Activated T-helper 2 cell treated with anti-CD3 and anti-CD28 coated beads, Interferon-gamma antibody, Interleukin-2, Interleukin-4, amounts not matched to agents 10 μg/mL and 5 μg/mL and 100 μg/mL, durations not matched to agents 14 hours and 24 hours and 36 hours (primary cell): ENCODE measurements at regions not wholly inside any gene's neighbourhood (a gene's known extent, or its start where the extent isn't known, plus 50 kb on each side); places are given as distances from the start of the nearest gene placed in this dataset.

Source experiments
- DNase-seq: peaks from one replicate; pipeline ENCODE4 v3.0.0; 2021; ENCODE audit warnings: low spot score
- H3K27ac Mint-ChIP-seq: one replicate; pipeline ENCODE4 v1.8.0; 2021; ENCODE audit warnings: mixed read lengths
- H3K27me3 Mint-ChIP-seq: one replicate; pipeline ENCODE4 v1.8.0; 2021; ENCODE audit warnings: low read depth, mixed read lengths
- H3K36me3 Mint-ChIP-seq: one replicate; pipeline ENCODE4 v1.8.0; 2021; ENCODE audit warnings: low read depth, mixed read lengths
- H3K4me1 Mint-ChIP-seq: one replicate; pipeline ENCODE4 v1.8.0; 2021; ENCODE audit warnings: low read depth, mixed read lengths
- H3K4me3 Mint-ChIP-seq: one replicate; pipeline ENCODE4 v1.8.0; 2021; ENCODE audit warnings: low read depth, mild to moderate bottlenecking, moderate library complexity, mixed read lengths
- H3K9me3 Mint-ChIP-seq: one replicate; pipeline ENCODE4 v1.8.0; 2021; ENCODE audit warnings: mixed read lengths
- intact Hi-C: fragments of 100-400 bp; cut with micrococcal nuclease; formaldehyde crosslinking; loops from one replicate; pipeline ENCODE4 v1.15.1; 2023

DNA sequence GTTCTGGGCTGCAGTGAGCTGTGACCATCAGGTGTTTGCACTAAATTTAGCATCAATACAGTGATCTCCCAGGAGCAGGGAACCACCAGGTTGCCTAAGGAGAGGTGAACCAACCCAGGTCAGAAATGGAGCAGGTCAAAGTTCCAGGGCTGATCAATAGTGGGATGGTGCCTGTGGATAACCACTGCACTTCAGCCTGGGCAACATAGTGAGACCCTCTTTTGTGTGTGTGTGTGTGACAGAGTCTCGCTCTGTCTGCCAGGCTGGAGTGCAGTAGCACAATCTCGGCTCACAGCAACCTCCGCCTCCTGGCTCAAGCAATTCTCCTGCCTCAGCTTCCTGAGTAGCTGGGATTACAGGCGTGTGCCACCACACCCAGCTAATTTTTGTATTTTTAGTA lies 163.7 kb upstream of the SERTAD2 start:
- peaks cover 33% of the 10 kb centered on the region for H3K4me1 Mint-ChIP-seq
- H3K27me3 Mint-ChIP-seq = no peaks in the 10 kb centered on the region
- DNase-seq = no peak
- H3K27ac Mint-ChIP-seq = no peak overlapping the region
- peaks cover 3% of the 10 kb centered on the region for H3K36me3 Mint-ChIP-seq
- intact Hi-C loops = loop anchor here (5.0 kb wide), 2 partner anchors 160 to 210 kb away; no protein-coding TSS in a partner anchor
- no peaks in the 10 kb centered on the region for H3K9me3 Mint-ChIP-seq
- no peak overlapping the region for H3K4me3 Mint-ChIP-seq

DNA sequence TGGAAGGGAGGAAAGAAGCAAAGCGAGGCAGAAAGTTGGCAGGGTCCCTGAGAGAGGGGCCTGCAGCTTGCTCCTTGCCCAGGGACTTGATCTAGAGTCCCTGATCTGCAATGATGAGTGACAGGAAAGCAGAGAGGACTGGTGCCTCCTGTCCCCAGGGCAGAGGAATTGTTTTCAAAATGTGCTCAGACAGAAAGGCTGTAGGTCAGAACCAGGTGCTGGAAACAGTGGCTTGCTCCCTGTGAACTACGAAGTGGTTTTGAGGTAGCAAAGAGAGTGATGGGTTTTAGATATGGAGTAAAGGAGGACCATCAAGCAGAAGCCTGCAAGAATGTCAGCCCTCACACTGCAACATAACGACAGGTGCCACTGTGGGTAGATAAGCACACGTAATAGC lies 164.9 kb upstream of the SERTAD2 start:
- Mint-ChIP-seq H3K9me3 (no peaks in the 10 kb centered on the region), H3K4me1 (peaks cover 31% of the 10 kb centered on the region), H3K27me3 (no peaks in the 10 kb centered on the region), H3K36me3 (peaks cover 3% of the 10 kb centered on the region), H3K4me3 (no peak overlapping the region), H3K27ac (peak overlapping the region; percentile 18)
- DNase-seq = no peak
- intact Hi-C loops = loop anchor here (5.0 kb wide), 2 partner anchors 161 to 211 kb away; no protein-coding TSS in a partner anchor

DNA sequence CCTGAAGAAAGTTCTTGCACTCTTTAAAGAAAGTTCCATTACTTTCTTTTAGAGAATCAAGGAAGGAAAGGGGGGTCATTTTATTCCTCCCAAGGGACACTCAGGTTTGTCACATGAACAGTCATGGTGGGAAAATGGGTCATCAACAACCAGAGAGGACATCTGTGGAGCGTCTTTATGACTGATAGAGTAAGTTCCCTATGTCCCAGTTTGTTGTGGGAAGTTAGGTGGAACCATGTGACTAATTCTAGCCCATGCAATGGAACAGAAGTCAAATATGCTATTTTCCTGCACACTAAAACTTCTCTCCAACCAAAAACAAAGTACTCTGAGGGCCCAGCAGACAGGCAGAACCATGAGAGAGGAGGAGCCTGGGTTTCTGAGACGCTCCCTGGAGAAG lies 165.6 kb upstream of the SERTAD2 start:
- Mint-ChIP-seq H3K9me3 (no peaks in the 10 kb centered on the region), H3K4me3 (no peak overlapping the region), H3K4me1 (peaks cover 31% of the 10 kb centered on the region), H3K27ac (peak overlapping the region; percentile 91), H3K27me3 (no peaks in the 10 kb centered on the region), H3K36me3 (peaks cover 3% of the 10 kb centered on the region)
- intact Hi-C loops = loop anchor here (5.0 kb wide), 2 partner anchors 162 to 212 kb away; no protein-coding TSS in a partner anchor
- DNase-seq = no peak

DNA sequence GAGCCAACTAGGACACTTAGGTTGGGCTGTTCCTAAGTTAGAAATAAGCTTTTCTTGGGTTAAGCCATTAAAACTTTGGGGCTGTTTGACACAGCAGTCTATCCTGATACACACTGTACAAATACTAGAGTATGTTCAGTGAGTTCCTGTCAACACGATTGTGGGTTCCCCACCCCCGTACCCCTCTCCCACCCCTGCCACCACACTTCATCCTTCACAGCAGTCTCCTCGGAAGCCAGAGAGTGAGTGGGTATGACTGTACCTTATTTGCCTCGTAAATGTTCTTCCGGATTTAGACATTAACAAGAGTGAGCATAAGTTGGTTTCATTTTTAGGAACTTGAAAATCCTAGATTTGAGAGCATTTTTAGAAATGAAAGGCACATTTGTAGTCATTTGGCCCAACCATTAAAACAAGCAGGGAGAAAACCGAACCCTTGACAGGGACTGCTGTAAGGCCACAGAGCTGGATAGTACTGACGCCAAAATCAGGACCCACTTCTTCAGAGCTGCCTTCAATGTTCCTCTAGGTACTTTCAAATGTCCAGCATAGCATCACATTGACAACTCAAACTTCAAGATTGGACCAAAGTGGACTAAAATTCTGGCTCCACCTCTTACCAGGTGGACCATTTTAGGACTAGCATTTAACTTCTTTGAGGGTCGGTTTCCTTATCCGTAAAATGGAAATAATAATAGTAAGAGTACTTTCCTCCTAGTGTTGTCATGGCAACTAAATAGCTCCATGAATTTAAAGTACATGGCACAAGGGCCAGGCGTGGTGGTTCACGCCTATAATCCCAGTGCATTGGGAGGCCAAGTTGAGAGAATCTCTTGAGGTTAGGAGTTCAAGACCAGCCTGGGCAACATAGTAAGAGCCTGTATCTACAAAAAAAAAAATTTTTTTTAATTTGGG lies 166.3 kb upstream of the SERTAD2 start:
- peaks cover 3% of the 10 kb centered on the region for H3K36me3 Mint-ChIP-seq
- intact Hi-C loops = loop anchor here (5.0 kb wide), 3 partner anchors 42 to 213 kb away; no protein-coding TSS in a partner anchor
- peak; percentile 30 for DNase-seq
- peak overlapping the region; percentile 91 for H3K27ac Mint-ChIP-seq
- H3K9me3 Mint-ChIP-seq = no peaks in the 10 kb centered on the region
- H3K27me3 Mint-ChIP-seq = no peaks in the 10 kb centered on the region
- H3K4me3 Mint-ChIP-seq = peak overlapping the region; percentile 59
- H3K4me1 Mint-ChIP-seq = peaks cover 31% of the 10 kb centered on the region

DNA sequence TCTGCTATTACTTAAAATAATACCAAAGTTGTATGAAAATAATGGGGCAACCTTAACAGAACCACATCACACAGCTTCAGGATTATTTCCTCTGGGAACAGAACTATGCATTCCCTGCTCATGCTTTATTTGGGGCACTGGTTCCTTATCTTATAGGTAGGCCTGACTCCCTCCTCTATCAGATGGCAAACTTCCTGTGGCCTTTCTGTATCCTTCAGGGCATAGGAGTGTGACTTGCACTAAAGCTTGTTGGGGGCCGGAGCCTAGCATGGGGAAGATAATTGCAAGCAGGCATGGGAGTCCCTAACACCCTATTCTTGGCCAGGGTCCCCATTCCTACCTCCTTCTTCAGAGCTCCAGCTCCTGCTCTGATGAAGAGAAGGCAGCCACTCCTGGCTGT lies 167.2 kb upstream of the SERTAD2 start:
- intact Hi-C loops = loop anchor here (5.0 kb wide), 1 partner anchor 41 kb away; no protein-coding TSS in a partner anchor
- no peak overlapping the region for H3K4me3 Mint-ChIP-seq
- H3K27ac Mint-ChIP-seq = peak overlapping the region; percentile 3
- H3K4me1 Mint-ChIP-seq = peaks cover 25% of the 10 kb centered on the region
- no peaks in the 10 kb centered on the region for H3K27me3 Mint-ChIP-seq
- H3K36me3 Mint-ChIP-seq = peaks cover 3% of the 10 kb centered on the region
- DNase-seq = no peak
- H3K9me3 Mint-ChIP-seq = no peaks in the 10 kb centered on the region

DNA sequence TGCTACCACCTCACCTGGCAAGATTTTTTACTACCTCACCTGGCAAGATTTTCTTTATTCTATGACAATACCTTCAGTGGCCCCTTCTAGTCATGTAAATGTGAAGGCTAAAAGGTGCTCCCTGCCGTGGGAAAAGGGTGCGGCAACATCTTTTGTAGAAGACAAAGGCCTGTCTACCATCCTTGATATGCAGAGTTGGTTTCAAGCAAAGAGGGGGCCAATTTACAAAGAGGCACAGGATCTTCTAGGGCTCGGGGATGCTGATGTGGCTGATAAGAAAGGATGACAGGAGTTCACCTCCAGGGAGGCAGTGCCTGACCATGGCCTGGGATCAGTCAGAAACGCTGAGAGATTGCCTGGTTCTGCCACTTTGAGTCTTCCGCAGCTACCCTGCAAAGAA lies 165.4 kb upstream of the SLC1A4 start:
- H3K4me1 Mint-ChIP-seq = peaks cover 16% of the 10 kb centered on the region
- peaks cover 3% of the 10 kb centered on the region for H3K36me3 Mint-ChIP-seq
- no peaks in the 10 kb centered on the region for H3K9me3 Mint-ChIP-seq
- H3K4me3 Mint-ChIP-seq = no peak overlapping the region
- DNase-seq = no peak
- intact Hi-C loops = loop anchor here (5.0 kb wide), 1 partner anchor 39 kb away; no protein-coding TSS in a partner anchor
- no peak overlapping the region for H3K27ac Mint-ChIP-seq
- H3K27me3 Mint-ChIP-seq = no peaks in the 10 kb centered on the region

DNA sequence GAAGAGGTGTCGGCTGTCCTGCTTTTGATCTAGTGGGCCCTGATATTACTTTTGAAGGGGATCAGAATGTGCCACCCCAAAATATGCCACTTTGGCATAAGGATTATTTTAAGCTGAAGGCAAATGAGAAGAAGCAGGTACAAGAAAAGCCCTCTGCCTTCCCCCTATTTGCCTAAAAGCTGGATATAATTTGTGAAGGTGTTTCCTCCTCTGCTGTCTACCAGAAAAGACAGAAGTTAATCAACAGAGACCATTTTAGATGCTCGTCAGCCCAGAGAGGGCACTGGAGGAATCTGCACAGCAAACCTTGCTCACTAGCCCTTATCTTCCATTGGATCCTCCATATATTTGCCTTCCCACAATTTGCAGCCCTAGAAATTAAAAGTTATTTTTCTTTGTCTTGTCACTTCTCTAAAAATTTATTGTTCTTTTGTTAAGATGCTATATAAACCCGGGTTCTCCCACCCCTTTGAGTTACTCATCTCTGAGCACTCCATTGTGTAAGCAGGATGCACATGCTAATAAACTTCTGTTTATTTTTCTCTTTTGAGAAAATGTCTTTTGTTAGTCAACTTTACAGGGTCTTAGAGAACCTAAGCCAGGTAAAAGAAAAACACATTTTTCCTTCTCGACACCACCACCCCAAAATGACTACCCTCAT lies 163.2 kb upstream of the SLC1A4 start:
- no peak for DNase-seq
- H3K36me3 Mint-ChIP-seq = no peaks in the 10 kb centered on the region
- intact Hi-C loops = no loop called here
- H3K9me3 Mint-ChIP-seq = no peaks in the 10 kb centered on the region
- H3K4me3 Mint-ChIP-seq = no peak overlapping the region
- peaks cover 1% of the 10 kb centered on the region for H3K4me1 Mint-ChIP-seq
- no peaks in the 10 kb centered on the region for H3K27me3 Mint-ChIP-seq
- H3K27ac Mint-ChIP-seq = no peak overlapping the region

DNA sequence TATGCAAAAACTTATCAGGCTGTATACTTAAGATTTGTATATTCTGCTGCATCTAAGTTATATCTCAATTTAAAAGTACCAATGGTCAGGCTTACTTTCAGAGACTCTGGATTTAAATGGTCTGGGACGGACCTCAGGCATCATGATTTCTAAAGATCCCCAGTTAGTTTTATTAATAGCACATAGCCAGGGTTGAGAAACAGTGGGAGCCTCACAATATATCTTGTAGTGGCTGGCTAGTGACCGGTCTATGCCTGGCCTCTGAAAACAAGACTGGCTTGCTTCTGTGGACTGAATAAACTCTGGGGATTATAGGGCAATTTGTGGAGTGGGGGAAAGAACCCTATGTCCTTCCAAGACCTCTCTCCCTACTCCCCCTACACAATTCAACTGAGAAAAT lies 162.5 kb upstream of the SLC1A4 start:
- H3K36me3 Mint-ChIP-seq = no peaks in the 10 kb centered on the region
- H3K27me3 Mint-ChIP-seq = no peaks in the 10 kb centered on the region
- H3K9me3 Mint-ChIP-seq = no peaks in the 10 kb centered on the region
- peaks cover 9% of the 10 kb centered on the region for H3K4me1 Mint-ChIP-seq
- no peak overlapping the region for H3K27ac Mint-ChIP-seq
- no peak for DNase-seq
- H3K4me3 Mint-ChIP-seq = no peak overlapping the region
- intact Hi-C loops = no loop called here

DNA sequence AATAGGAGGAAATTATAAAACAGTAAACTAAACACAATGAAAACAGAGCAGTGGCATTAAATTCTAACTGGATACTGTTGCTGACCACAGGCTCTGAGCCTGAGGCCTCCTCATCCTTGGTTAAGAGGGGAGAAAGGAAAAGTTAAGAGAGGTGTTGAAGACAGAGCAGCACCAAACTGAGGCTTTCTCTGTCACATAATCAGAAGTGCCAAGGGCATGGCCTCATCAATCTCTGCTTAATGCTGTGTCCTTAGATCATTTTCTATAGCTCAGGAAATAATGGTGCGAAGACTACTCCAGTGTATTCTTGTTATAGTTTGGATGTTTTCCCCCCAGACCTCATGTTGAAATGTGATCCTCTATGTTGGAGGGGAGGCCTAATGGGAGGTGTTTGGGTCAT lies 160.9 kb upstream of the SLC1A4 start:
- H3K4me3 Mint-ChIP-seq = no peak overlapping the region

GRCh38 chr2:64829525-64829924 lies 159.7 kb upstream of the SLC1A4 start:
- Mint-ChIP-seq H3K9me3 (no peaks in the 10 kb centered on the region), H3K27ac (no peak overlapping the region), H3K27me3 (peaks cover 8% of the 10 kb centered on the region), H3K4me1 (peaks cover 24% of the 10 kb centered on the region), H3K36me3 (no peaks in the 10 kb centered on the region), H3K4me3 (no peak overlapping the region)
- intact Hi-C loops = no loop called here
- no peak for DNase-seq

More for the DNA sequence above, 160.9 kb upstream of the SLC1A4 start:
- Mint-ChIP-seq H3K27me3 (peaks cover 1% of the 10 kb centered on the region), H3K4me1 (peaks cover 18% of the 10 kb centered on the region), H3K27ac (no peak overlapping the region), H3K9me3 (no peaks in the 10 kb centered on the region), H3K36me3 (no peaks in the 10 kb centered on the region)
- no peak for DNase-seq
- intact Hi-C loops = no loop called here

- Mint-ChIP-seq H3K4me1 (peaks cover 24% of the 10 kb centered on the region), H3K36me3 (no peaks in the 10 kb centered on the region), H3K9me3 (no peaks in the 10 kb centered on the region), H3K27me3 (peaks cover 8% of the 10 kb centered on the region), H3K27ac (peak overlapping the region; percentile 81), H3K4me3 (peak overlapping the region; percentile 15)
- intact Hi-C loops = loop anchor here (1.0 to 5.0 kb wide), 5 partner anchors 25 to 185 kb away; no protein-coding TSS in a partner anchor
- DNase-seq = peak; percentile 69
Measured at GRCh38 chr2:64831134-64831976, 157.8 kb upstream of the SLC1A4 start.

- Mint-ChIP-seq H3K4me3 (no peak overlapping the region), H3K27ac (peak overlapping the region; percentile 81), H3K9me3 (no peaks in the 10 kb centered on the region), H3K4me1 (peaks cover 24% of the 10 kb centered on the region), H3K36me3 (no peaks in the 10 kb centered on the region), H3K27me3 (peaks cover 8% of the 10 kb centered on the region)
- no peak for DNase-seq
- intact Hi-C loops = loop anchor here (1.0 to 5.0 kb wide), 5 partner anchors 25 to 186 kb away; no protein-coding TSS in a partner anchor
Measured at GRCh38 chr2:64831977-64832328, 157.2 kb upstream of the SLC1A4 start.
